ENCODE measurements at regions not wholly inside any gene's neighbourhood (a gene's known extent, or its start where the extent isn't known, plus 50 kb on each side); places are given as distances from the start of the nearest gene placed in this dataset.

DNA sequence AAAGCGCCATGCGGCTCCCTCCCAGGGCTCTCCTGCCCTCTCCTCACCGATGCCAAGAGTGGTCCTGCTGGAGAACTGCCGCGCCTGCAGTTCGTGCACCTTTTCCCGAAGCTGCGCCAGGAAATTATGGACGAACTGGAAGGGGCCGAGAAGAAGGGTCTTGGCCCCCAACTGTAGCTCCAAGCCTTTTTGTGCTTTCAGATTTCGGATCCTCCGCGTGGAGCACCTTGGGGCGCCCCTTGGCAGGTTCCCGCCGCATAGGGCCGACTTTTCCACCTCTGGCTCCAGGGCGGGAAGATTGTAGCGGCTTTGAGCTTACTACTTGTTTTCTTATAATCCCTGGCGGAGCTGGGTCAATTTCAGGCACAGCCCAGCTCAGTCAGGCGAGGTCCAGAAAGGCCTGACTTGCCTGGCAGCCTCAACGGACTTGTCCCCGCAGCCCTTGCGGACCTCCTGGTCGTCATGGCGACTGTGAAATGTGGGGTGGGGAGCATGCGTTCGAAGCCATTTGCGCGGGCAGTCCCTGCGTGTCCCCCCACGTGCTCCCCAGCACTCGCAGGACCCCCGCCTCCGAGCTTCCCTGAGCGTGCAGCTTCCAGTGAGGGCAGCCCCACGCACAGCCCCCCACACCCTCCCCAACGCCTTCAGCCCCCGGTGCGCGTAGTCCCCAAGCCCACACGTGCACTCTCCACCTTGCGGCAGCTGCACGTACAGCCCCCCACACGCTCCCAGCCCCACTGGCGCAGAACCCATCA, 129.9 kb downstream of the KBTBD2 start:
- TF ChIP-seq EP300 (IDR thresholded peaks at IDR 0.05; ENCODE audit: borderline replicate concordance in 1 of 2, low read depth in 1 of 2, low read length in 1 of 2), result no peak
- TF ChIP-seq CTCF (IDR thresholded peaks at IDR 0.05), result no peak
